PC-9 (cell line): ENCODE measurements at regions not wholly inside any gene's neighbourhood (a gene's known extent, or its start where the extent isn't known, plus 50 kb on each side); places are given as distances from the start of the nearest gene placed in this dataset.

ENCODE experiments used
- BruUV-seq: library from RNA; stranded (reverse); fragments of 400-500 nt; replicated peaks from 2 replicates; lab custom pipeline; 2021; lab: Mats Ljungman, UMichigan
- CTCF ChIA-PET: fragments of 300-600 bp; sonication (Branson Sonifier 250); formaldehyde crosslinking; loops from one replicate; lab custom pipeline; 2022; ENCODE audit warnings: antibody characterized with exemption; lab: Charles Lee
- POLR2A ChIA-PET: fragments of 300-600 bp; sonication (Branson Sonifier 250); formaldehyde crosslinking; loops from one replicate; lab custom pipeline; 2022; ENCODE audit warnings: antibody characterized with exemption; ENCODE audit not compliant: unreplicated experiment; lab: Charles Lee
- DNase-seq, 2 experiments: peaks; one replicate each; pipeline versions ENCODE4 v3.0.0 to v3.0.0-alpha.2; 2015 to 2022; ENCODE audit warnings: mixed read lengths in 1 of 2
- H2AFZ ChIP-seq: fragments of 200-600 bp; sonication (generic); 2 replicates; pipeline ENCODE4 v1.8.1; 2017; ENCODE audit warnings: antibody characterized with exemption
- H3F3A ChIP-seq: fragments of 200-600 bp; sonication (generic); 2 replicates; pipeline ENCODE4 v1.8.1; 2017; ENCODE audit warnings: antibody characterized with exemption, mild to moderate bottlenecking, low read depth; ENCODE audit not compliant: insufficient read depth
- H3K27ac ChIP-seq: fragments of 200-600 bp; sonication (generic); 2 replicates; pipeline ENCODE4 v1.6.1; 2016; ENCODE audit warnings: mixed run types
- H3K27me3 ChIP-seq: fragments of 200-600 bp; sonication (generic); 2 replicates; pipeline ENCODE4 v1.6.1; 2016; ENCODE audit warnings: low read depth, mixed run types; ENCODE audit not compliant: insufficient read depth
- H3K36me3 ChIP-seq: fragments of 200-600 bp; sonication (generic); 2 replicates; pipeline ENCODE4 v1.6.1; 2016; ENCODE audit warnings: low read depth, mixed run types
- H3K4me1 ChIP-seq: fragments of 200-600 bp; sonication (generic); replicated peaks from 2 replicates; pipeline ENCODE4 v1.6.1; 2016; ENCODE audit warnings: mixed run types; ENCODE audit not compliant: insufficient read depth
- H3K4me2 ChIP-seq: fragments of 200-600 bp; sonication (generic); 2 replicates; pipeline ENCODE4 v1.6.1; 2017; ENCODE audit warnings: mixed run types
- H3K4me3 ChIP-seq: fragments of 200-600 bp; sonication (generic); 2 replicates; pipeline ENCODE4 v1.6.1; 2016; ENCODE audit warnings: mixed run types
- H3K79me2 ChIP-seq: fragments of 200-600 bp; sonication (generic); 2 replicates; pipeline ENCODE4 v1.6.1; 2017; ENCODE audit warnings: low read depth, mixed run types
- H3K9me2 ChIP-seq: fragments of 200-600 bp; sonication (generic); 2 replicates; pipeline ENCODE4 v1.8.1; 2017; ENCODE audit warnings: mild to moderate bottlenecking; ENCODE audit not compliant: insufficient read depth
- H3K9me3 ChIP-seq: fragments of 200-600 bp; sonication (generic); 2 replicates; pipeline ENCODE4 v1.8.1; 2016; ENCODE audit warnings: low read depth; ENCODE audit not compliant: insufficient read depth
- H4K20me1 ChIP-seq: fragments of 200-600 bp; sonication (generic); 2 replicates; pipeline ENCODE4 v1.8.1; 2017; ENCODE audit not compliant: insufficient read depth
- EZH2 ChIP-seq: fragments of 200-600 bp; sonication (generic); IDR thresholded peaks from 2 replicates; pipeline ENCODE4 v1.8.0; 2017; ENCODE audit warnings: antibody characterized with exemption, low read depth
- intact Hi-C: fragments of 100-400 bp; cut with micrococcal nuclease; formaldehyde crosslinking; loops from one replicate; pipeline ENCODE4 v1.10.0; 2022; ENCODE audit not compliant: unreplicated experiment
- TF ChIP-seq, protein P1 (sequence below): fragments of 200-600 bp; sonication (generic); conservative IDR thresholded peaks from 2 replicates; pipeline ENCODE4 v1.6.1; 2017; ENCODE audit warnings: mixed run types, antibody characterized with exemption, mild to moderate bottlenecking, moderate library complexity

DNA sequence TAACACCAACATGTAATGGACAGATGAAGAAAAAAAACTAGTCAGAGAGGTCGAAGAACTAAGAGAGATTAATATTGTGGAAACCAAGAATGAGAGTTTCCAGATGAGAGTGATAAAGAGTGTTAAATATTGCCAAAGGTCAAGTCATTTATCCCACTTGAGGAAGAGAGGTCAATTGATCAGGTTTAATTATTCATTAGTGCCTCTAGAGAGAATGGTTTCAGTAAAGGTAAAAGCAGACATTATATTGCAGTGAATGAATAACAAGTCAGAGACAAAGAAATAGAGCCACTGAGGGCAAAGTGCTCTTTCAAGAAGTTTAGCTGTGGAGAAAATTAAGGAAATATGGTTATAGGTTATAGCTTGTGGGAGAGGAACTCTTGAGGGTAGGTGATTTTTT, 263.1 kb downstream of the GUCY2F start:
- no peaks in the 10 kb centered on the region for H3K9me2 ChIP-seq
- H2AFZ ChIP-seq = no peak overlapping the region
- H3K4me1 ChIP-seq = no peaks in the 10 kb centered on the region
- no peak overlapping the region for H3K4me3 ChIP-seq
- no peaks in the 10 kb centered on the region for H4K20me1 ChIP-seq
- H3K27me3 ChIP-seq = no peaks in the 10 kb centered on the region
- POLR2A ChIA-PET = no interaction called here
- H3K36me3 ChIP-seq = no peaks in the 10 kb centered on the region
- no peak overlapping the region for H3K27ac ChIP-seq
- TF ChIP-seq, protein P1, sequence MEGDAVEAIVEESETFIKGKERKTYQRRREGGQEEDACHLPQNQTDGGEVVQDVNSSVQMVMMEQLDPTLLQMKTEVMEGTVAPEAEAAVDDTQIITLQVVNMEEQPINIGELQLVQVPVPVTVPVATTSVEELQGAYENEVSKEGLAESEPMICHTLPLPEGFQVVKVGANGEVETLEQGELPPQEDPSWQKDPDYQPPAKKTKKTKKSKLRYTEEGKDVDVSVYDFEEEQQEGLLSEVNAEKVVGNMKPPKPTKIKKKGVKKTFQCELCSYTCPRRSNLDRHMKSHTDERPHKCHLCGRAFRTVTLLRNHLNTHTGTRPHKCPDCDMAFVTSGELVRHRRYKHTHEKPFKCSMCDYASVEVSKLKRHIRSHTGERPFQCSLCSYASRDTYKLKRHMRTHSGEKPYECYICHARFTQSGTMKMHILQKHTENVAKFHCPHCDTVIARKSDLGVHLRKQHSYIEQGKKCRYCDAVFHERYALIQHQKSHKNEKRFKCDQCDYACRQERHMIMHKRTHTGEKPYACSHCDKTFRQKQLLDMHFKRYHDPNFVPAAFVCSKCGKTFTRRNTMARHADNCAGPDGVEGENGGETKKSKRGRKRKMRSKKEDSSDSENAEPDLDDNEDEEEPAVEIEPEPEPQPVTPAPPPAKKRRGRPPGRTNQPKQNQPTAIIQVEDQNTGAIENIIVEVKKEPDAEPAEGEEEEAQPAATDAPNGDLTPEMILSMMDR = no peak
- TF ChIP-seq EZH2 = no peak
- no peak overlapping the region for H3K4me2 ChIP-seq
- intact Hi-C loops = no loop called here
- H3K9me3 ChIP-seq = no peaks in the 10 kb centered on the region
- H3K79me2 ChIP-seq = no peaks in the 10 kb centered on the region
- H3F3A ChIP-seq = no peaks in the 10 kb centered on the region
- no TSS peak for BruUV-seq
- no peak for DNase-seq
- CTCF ChIA-PET = no interaction called here

DNA sequence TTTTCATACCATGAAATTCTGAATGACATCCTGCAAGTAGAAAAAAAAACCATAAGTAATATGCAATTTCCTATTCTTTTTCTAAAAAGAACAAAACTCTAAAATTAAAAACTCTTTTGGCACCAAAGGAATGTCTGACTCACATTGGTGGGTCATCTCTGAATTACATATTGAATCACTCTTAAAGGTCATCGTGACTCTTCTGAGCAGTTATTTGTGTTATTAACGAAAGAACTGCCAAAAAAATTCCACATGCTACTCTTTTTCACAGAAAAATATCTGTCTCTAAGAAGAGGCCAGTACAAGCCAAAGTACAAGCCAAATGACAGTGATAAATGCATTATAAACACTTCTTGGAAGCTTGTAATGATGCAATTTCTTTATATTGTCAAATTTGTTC, 282.2 kb downstream of the GUCY2F start:
- no peak for TF ChIP-seq EZH2
- TF ChIP-seq, protein P1 = no peak
- intact Hi-C loops = no loop called here
- POLR2A ChIA-PET = no interaction called here
- no TSS peak for BruUV-seq
- Histone ChIP-seq H3K79me2 (no peaks in the 10 kb centered on the region), H3K27ac (no peak overlapping the region), H2AFZ (no peak overlapping the region), H3K36me3 (no peaks in the 10 kb centered on the region), H4K20me1 (no peaks in the 10 kb centered on the region), H3K9me2 (peaks cover 1% of the 10 kb centered on the region; the same call in 1 of the 2 replicates), H3K4me1 (no peaks in the 10 kb centered on the region), H3K4me3 (no peak overlapping the region), H3F3A (no peaks in the 10 kb centered on the region), H3K4me2 (no peak overlapping the region), H3K27me3 (no peaks in the 10 kb centered on the region), H3K9me3 (no peaks in the 10 kb centered on the region)
- CTCF ChIA-PET = no interaction called here
- no peak for DNase-seq

DNA sequence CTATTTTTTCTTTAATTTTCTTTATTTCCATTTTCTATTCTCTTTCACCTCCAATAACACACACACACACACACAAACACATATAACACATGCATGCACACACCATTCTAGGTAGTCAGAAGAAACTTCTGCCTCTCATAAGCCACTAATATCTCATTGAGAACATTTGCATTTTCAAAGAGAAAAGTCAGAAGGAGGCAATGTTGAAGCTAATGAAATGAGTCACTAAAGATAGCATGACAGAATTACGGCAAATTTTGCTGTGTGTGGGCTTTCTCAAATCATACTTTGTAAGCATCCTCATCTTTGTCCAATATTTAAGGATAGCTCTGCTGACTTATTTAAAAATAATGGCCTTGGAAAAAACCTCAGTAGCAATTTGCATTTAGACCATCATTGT, 291.3 kb downstream of the GUCY2F start:
- Histone ChIP-seq H3K27me3 (no peaks in the 10 kb centered on the region), H3K9me2 (peaks cover 4% of the 10 kb centered on the region; the same call in 1 of the 2 replicates), H4K20me1 (no peaks in the 10 kb centered on the region), H3K4me2 (no peak overlapping the region), H3K4me1 (no peaks in the 10 kb centered on the region), H3K9me3 (no peaks in the 10 kb centered on the region), H3K79me2 (no peaks in the 10 kb centered on the region), H3K27ac (no peak overlapping the region), H3K4me3 (no peak overlapping the region), H3F3A (no peaks in the 10 kb centered on the region), H3K36me3 (no peaks in the 10 kb centered on the region), H2AFZ (no peak overlapping the region)
- no peak for DNase-seq
- ChIA-PET POLR2A (no interaction called here), CTCF (no interaction called here)
- TF ChIP-seq EZH2 = no peak
- TF ChIP-seq, protein P1 = no peak
- intact Hi-C loops = no loop called here
- BruUV-seq = no TSS peak
